ENCODE measurements at regions not wholly inside any gene's neighbourhood (a gene's known extent, or its start where the extent isn't known, plus 50 kb on each side); places are given as distances from the start of the nearest gene placed in this dataset.

- TF ChIP-seq, protein P1, sequence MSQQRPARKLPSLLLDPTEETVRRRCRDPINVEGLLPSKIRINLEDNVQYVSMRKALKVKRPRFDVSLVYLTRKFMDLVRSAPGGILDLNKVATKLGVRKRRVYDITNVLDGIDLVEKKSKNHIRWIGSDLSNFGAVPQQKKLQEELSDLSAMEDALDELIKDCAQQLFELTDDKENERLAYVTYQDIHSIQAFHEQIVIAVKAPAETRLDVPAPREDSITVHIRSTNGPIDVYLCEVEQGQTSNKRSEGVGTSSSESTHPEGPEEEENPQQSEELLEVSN (IDR thresholded peaks at IDR 0.05; ENCODE audit: borderline replicate concordance in 1 of 2, extremely low read depth in 1 of 2, insufficient read depth in 1 of 2, insufficient read length in 1 of 2, low read depth in 1 of 2, low read length in 1 of 2, poor library complexity in 1 of 2, severe bottlenecking in 1 of 2) = peak in 1 of 2 experiments; percentile 56
- TF ChIP-seq TRIM24 (IDR thresholded peaks at IDR 0.05) = peak; percentile 21 to 73; a peak in 2 of 4 replicates
- peak; percentile 70 for TF ChIP-seq LEF1 (IDR thresholded peaks at IDR 0.05)
- TF ChIP-seq CREM (IDR thresholded peaks at IDR 0.05; ENCODE audit: low read depth) = no peak; the same call in 1 of the 2 replicates
- TF ChIP-seq U2AF1 (optimal IDR thresholded peaks at IDR 0.05; ENCODE audit: low read depth, low read length) = no peak
- TF ChIP-seq, protein P2, sequence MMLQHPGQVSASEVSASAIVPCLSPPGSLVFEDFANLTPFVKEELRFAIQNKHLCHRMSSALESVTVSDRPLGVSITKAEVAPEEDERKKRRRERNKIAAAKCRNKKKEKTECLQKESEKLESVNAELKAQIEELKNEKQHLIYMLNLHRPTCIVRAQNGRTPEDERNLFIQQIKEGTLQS (IDR thresholded peaks at IDR 0.05) = 0 out of 2 replicates have a peak, but pooled peaks have one; percentile 13
- TF ChIP-seq, protein P2 (CRISPR knock-in tag; conservative IDR thresholded peaks at IDR 0.05) = no peak
- no peak for TF ChIP-seq NR3C1 (CRISPR knock-in tag; IDR thresholded peaks at IDR 0.05)
- TF ChIP-seq CBFB (CRISPR knock-in tag; IDR thresholded peaks at IDR 0.05) = no peak
- TF ChIP-seq, protein P3, sequence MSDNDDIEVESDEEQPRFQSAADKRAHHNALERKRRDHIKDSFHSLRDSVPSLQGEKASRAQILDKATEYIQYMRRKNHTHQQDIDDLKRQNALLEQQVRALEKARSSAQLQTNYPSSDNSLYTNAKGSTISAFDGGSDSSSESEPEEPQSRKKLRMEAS (CRISPR knock-in tag; IDR thresholded peaks at IDR 0.05) = peak; percentile 83
- TF ChIP-seq KDM4B (IDR thresholded peaks at IDR 0.05; ENCODE audit: borderline replicate concordance in 2 of 2, low read depth in 1 of 2) = no peak
- no peak for TF ChIP-seq MNT (conservative IDR thresholded peaks at IDR 0.05)
- TF ChIP-seq XRCC5 (IDR thresholded peaks at IDR 0.05; ENCODE audit: low read depth, low read length) = no peak
- TF ChIP-seq NFRKB (IDR thresholded peaks at IDR 0.05; ENCODE audit: low read depth) = peak; percentile 80; the same call in 1 of the 2 replicates
- TF ChIP-seq, protein P4, sequence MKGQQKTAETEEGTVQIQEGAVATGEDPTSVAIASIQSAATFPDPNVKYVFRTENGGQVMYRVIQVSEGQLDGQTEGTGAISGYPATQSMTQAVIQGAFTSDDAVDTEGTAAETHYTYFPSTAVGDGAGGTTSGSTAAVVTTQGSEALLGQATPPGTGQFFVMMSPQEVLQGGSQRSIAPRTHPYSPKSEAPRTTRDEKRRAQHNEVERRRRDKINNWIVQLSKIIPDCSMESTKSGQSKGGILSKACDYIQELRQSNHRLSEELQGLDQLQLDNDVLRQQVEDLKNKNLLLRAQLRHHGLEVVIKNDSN (CRISPR knock-in tag; IDR thresholded peaks at IDR 0.05) = peak; percentile 76
- peak; percentile 32; the same call in 1 of the 2 replicates for TF ChIP-seq BHLHE40 (IDR thresholded peaks at IDR 0.05; ENCODE audit: low read length)
- TF ChIP-seq, protein P5, sequence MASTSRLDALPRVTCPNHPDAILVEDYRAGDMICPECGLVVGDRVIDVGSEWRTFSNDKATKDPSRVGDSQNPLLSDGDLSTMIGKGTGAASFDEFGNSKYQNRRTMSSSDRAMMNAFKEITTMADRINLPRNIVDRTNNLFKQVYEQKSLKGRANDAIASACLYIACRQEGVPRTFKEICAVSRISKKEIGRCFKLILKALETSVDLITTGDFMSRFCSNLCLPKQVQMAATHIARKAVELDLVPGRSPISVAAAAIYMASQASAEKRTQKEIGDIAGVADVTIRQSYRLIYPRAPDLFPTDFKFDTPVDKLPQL (IDR thresholded peaks at IDR 0.05; ENCODE audit: extremely low read depth, insufficient read length) = no peak
- no peak for TF ChIP-seq L3MBTL2 (IDR thresholded peaks at IDR 0.05)
These were observed 150.0 kb downstream of the NPIPB11 start (continued) for GRCh38 chr16:29256501-29256981.

Measured in K562 (cell line).